GM18868 (cell line): ENCODE measurements at regions not wholly inside any gene's neighbourhood (a gene's known extent, or its start where the extent isn't known, plus 50 kb on each side); places are given as distances from the start of the nearest gene placed in this dataset.
"Not testable (repeated sequence)": the region's sequence is repeated elsewhere in the genome, so short reads cannot be mapped to it uniquely, and the experiment has no call there.

ENCODE experiments used
- ATAC-seq: cut with Tn5 transposase; IDR thresholded peaks from one replicate; pipeline ENCODE4 v1.9.1; 2021; ENCODE audit warnings: mild to moderate bottlenecking, moderate library complexity; ENCODE audit not compliant: unreplicated experiment

DNA sequence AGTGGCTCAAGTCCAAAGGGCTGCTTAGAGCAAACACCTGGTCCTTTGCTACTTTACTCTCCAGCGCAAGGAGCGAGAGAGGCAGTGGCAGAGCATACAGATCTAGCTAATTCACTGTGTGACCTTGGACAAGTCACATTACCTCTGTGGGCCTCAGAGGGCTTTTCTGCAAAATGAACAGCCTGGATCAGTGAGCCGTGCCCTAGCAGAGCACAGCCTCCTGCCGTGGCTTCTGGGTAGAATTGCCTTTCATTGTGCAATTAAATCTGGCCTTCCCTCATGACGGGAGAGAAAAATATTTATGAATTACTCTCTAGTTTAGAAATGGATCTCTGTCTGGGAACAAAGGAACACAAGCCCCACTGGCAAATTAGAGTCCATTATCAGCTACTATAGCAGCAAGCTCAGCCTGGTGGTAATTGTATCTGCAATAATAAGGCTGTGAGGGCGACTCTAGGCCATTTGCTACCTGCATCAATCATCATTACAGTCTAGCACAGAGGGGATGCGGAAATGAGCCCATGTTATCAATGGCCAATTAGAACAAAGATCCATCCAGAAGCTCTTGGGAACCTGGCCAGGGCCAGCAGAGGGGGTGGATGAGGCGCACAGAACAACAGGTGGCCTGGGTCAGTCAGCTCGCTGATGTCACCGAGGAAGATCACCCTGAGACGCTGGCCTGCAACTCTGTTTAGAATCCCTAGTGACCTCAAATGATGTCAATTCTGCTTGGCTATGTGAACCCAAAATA, 114.2 kb upstream of the LY86 start:
- ATAC-seq, result no peak

- ATAC-seq, result no peak
Measured at GRCh38 chr6:6479785-6480184, 108.7 kb upstream of the LY86 start.

DNA sequence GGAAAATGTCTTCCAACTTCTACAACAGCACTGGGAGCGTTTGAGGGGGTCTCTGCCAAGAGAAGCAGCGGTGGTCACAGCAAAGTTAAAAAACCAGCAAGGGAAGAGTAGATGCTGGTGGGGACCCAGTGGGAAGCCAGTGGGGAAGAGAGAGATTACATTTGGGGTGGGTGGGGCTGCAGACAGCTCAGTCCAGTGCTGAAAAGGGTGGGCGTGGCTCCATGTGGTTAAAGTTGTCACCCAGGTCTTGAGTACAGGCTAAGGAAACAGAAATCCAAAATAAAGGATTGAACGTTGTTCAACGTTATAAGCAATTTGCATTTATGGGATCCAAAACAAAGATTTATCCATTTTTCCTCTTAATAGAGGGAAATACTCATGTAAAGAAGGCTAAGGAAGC, 106.3 kb upstream of the LY86 start:
- ATAC-seq, result no peak

DNA sequence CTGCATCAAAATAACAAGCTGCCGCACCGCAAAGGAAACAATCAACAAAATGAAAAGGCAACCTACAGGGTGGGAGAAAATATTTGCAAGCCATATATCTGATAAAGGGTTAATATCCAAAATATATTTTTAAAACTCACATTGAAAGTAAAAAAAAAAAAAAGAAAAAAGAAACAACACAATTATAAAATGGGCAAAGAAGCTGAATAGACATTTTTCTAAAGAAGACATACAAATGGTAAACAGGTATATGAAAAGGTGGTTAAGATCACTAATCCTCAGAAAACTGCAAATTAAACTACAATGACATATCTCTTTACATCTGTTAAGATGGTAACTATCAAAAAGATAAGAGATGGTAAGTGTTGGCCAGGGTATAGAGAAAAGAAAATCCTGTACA, 105.4 kb upstream of the LY86 start:
- no peak for ATAC-seq

DNA sequence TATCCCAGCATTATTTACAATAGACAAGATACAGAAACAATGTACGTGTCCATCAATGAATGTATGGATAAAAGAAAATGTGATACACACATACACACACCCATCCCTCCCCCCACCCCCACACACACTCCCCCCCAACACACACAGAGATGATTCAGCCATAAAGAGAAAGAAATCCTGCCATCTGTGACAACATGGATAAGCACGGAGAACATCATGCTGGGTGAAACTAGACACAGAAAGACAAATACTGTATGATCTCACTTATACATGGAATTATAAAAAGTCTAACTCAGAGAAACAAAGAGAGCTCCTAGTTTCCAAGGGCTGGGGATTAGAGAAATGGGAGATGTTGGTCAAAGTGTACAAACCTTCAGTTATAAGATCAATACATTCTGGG, 104.8 kb upstream of the LY86 start:
- ATAC-seq, result no peak

DNA sequence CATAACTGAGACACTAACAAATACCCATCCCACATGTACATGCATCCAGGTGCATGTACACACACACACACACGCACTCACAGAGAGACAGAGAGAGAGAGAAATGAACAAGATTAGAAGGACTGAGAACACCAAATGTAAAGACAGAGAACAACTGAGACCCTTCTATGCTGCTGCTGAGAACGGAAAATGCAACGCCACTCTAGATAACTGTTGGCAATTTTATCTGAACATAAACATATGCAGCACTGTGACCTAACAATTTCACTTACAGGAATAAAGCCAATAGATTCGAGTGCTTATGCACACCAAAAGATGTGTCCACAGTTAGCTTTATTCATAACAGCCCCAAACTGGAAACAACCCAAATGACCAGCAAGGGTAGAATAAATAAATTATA, 103.8 kb upstream of the LY86 start:
- ATAC-seq, result no peak

- no peak for ATAC-seq
Measured at GRCh38 chr6:6486595-6486994, 101.9 kb upstream of the LY86 start.

- no peak for ATAC-seq
Measured at GRCh38 chr6:6491761-6492160, 96.8 kb upstream of the LY86 start.

DNA sequence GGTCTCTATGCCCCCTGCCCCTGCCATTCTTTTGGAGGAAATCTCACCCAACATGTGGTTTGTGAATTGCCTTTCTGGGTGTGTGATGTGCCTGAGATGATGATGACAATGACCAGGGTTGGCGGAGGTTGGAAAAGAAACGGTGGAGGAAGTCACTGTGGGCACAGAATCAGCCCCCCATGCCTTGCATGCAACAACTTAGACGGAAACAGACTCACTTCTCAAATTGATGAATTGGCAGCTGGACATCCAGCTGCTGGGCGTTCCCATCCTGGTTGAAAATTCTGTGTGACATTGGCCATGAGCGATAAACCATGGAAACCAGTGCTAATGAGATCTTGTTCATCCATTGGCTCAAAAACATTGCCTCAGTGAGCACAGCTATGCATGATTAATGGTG, 95.8 kb upstream of the LY86 start:
- no peak for ATAC-seq

GRCh38 chr6:6494139-6494538, 94.4 kb upstream of the LY86 start:
- not testable (repeated sequence) for ATAC-seq

DNA sequence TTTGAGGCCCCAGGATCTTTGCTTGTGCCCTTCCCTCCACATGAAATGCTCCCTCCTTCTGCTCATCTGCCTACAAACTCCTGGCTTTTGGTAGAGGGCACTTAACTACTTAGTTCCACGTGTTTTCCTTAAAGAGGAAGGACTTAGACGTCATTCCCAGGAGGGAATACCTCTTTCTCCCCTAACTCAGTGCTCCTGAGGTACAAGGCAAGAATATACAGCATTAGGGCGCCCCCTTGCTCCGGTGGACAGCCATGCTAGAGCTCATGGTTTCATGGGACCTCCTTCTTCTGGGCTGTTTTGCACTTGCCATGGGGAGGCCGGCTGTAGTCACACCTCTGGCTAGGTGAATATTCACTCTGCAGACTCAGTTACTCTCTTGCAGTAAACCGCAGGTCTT, 93.8 kb upstream of the LY86 start:
- no peak for ATAC-seq

DNA sequence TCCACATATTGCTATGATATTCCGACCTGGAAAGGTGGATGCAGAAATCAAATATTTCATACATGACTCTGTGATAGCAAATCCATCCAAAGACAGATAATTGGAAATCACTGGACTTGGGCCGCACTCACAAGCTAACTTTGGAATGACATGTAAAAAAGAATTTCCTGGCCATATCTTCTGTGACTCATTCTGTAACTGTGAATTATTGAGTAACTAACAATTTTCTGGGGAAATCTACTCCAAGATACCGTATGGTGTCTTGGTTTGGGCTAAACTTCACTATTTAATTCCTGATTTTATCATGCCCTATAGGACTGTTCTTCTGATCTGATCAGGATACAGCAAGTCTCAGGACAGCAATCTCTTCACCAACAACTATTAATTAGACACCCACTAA, 92.7 kb upstream of the LY86 start:
- ATAC-seq, result no peak

DNA sequence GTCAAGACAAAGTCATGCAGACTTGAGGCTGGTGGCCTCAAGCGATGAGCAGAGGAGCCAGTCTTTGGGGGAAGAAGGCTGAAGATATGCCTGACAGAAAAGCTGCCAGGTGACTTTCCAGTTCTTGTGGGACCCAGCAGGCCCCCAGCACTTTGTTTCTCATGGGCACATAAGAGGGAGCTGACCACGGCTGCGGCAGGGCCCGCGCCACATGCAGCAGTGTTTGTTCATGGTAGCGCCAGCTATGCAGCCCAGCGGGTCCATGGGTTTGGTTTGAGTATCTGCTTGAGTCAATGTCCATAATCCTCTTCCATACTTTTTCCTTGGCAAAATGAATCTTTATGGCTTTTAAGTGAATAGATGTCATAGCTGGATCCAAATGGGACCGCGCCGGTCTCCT, 91.0 kb upstream of the LY86 start:
- ATAC-seq, result no peak

DNA sequence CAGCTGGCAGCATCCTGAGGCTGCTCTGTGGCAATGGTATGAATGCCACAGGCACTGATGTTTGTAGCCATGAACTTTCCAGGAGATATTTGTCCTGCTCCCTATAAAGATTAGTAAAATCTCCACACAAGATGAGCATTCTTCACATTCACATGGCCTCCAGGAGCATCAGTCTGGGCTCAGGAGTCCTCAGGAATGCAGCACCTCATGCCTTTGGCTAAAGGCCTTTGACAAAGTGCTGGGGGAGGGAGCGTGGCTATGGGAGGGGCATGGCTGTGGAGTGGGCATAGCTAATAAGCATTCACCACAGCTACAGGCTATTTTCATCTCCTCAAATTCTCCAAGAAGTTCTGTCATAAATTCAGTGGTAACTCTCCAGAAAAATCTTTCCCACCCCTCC, 90.5 kb upstream of the LY86 start:
- ATAC-seq, result no peak

GRCh38 chr6:6503191-6503590, 85.3 kb upstream of the LY86 start:
- ATAC-seq, result no peak

GRCh38 chr6:6505111-6505510, 83.4 kb upstream of the LY86 start:
- no peak for ATAC-seq

- ATAC-seq, result no peak
Measured at GRCh38 chr6:6508643-6509042, 79.9 kb upstream of the LY86 start.

DNA sequence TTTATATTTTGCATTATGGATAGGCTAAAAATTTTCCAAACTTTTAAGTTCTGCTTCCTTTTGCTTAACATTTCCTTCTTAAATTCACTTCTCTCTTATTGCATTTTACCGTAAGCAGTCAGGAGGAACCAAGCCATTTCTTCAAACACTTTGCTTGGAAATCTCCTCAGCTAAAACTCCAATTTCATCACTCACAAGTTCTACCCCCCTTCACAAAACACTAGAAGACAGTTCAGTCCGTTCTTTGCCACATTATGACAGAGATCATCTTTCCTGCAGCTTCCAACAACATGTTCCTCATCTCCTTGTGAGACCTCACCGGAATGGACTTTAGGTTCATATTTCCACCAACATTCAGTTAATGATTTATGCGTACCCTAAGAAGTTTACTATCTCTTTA, 79.2 kb upstream of the LY86 start:
- ATAC-seq, result no peak

DNA sequence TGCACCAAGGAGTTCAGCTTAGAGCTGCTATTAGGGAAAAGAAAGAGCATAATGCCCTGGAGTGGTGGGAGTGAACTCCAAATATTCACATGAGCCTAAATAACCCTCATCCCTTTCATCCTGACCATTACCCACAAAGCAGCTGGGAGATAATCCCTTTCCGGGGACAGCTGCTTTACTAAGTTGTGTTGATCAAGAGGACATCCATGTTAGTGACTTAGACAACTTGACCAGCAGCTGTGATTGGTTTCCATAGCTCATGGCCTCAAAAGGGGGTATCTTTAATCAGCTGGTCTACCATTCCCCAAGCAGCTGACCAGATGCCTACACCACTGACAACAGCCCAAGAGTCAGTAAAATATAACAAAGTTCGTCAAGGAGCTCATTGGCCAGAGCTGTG, 75.8 kb upstream of the LY86 start:
- no peak for ATAC-seq

DNA sequence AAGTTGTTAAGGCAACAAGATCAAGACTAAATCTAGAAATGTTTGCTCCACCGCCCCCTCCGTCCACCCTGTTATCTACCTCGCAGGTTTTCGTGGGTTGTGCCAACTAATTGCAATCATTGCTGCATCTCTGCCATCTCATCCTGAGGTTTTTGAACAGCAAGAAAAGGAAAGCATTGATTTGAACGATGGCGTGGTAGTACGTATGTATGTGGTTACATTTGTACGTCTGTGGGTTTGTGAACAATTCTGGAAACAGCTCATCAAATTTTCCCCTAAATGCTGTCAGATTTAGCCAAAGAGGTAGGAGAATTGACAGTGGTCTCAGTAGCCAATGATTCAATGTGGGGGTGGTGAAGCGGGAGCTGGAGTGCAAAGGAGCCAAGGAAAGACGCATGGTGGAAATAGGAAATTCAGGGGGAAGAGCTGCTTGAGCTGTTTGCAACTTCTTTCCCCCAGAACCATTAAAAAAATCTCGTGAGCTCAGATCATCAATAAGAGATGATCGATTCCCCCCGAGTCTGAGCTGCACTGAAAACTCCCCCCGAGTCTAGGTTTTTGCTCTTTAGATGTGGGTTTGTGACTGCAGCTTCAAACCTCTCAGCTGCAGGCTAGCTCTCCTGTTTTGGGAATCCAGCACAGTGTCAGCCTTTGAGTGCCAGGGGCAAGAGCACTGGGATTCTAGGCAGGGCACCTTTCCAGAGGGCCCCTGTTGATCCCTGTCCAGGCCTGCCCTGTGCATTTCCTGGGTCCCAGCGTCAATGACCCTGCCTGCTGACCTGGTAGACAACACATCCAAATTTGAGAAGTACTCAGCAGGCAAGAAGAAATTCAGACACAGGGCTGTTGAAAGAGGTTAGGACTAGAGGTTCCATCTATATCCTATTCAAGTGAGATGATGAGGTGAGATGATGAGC, 72.6 kb upstream of the LY86 start:
- peak; percentile 85 for ATAC-seq

GRCh38 chr6:6516666-6517458, 71.7 kb upstream of the LY86 start:
- no peak for ATAC-seq
